Suprapubic skin (tissue), 4 donors: ENCODE measurements at regions not wholly inside any gene's neighbourhood (a gene's known extent, or its start where the extent isn't known, plus 50 kb on each side); places are given as distances from the start of the nearest gene placed in this dataset.

Experiments
- CTCF ChIP-seq, 2 donors: fragments of 200-600 bp in 1 of 2; fragments of 450-650 bp in 1 of 2; sonication (generic) in 1 of 2; IDR thresholded peaks; one replicate each; pipeline ENCODE4 v1.5.1; 2016 to 2019; ENCODE audit warnings: antibody characterized with exemption in 2 of 2, mild to moderate bottlenecking in 1 of 2, moderate library complexity in 1 of 2
- EP300 ChIP-seq: sonication (generic); formaldehyde crosslinking; IDR thresholded peaks from one replicate; pipeline ENCODE4 v1.6.1; 2017; ENCODE audit warnings: antibody characterized with exemption
- POLR2A ChIP-seq, 2 donors: fragments of 450-650 bp; IDR thresholded peaks; one replicate each; pipeline ENCODE4 v1.6.1; 2017; ENCODE audit warnings: antibody characterized with exemption in 2 of 2, mild to moderate bottlenecking in 2 of 2, moderate library complexity in 2 of 2
- POLR2AphosphoS5 ChIP-seq, 3 donors: sonication (generic); formaldehyde crosslinking; IDR thresholded peaks; one replicate each; pipeline ENCODE4 v1.6.1; 2017; ENCODE audit warnings: antibody characterized with exemption in 3 of 3

- TF ChIP-seq CTCF (IDR thresholded peaks at IDR 0.05): no peak
- TF ChIP-seq POLR2AphosphoS5 (IDR thresholded peaks at IDR 0.05): no peak
- TF ChIP-seq POLR2A (IDR thresholded peaks at IDR 0.05): no peak
- no peak for TF ChIP-seq EP300
Observed at GRCh38 chr14:54331516-54331915, 65.3 kb upstream of the CDKN3 start.
